Tibial nerve (tissue), 4 donors: ENCODE measurements at regions not wholly inside any gene's neighbourhood (a gene's known extent, or its start where the extent isn't known, plus 50 kb on each side); places are given as distances from the start of the nearest gene placed in this dataset.

Source experiments
- CTCF ChIP-seq, 5 experiments: fragments of 200-600 bp in 3 of 5; fragments of 450-650 bp in 2 of 5; sonication (generic) in 3 of 5; IDR thresholded peaks; one replicate each; pipeline ENCODE4 v1.5.1; 2016 to 2019; ENCODE audit warnings: antibody characterized with exemption in 5 of 5, mild to moderate bottlenecking in 3 of 5, moderate library complexity in 2 of 5
- EP300 ChIP-seq, 2 donors: sonication (generic); formaldehyde crosslinking; IDR thresholded peaks; one replicate each; pipeline ENCODE4 v1.6.1; 2017; ENCODE audit warnings: antibody characterized with exemption in 2 of 2, mild to moderate bottlenecking in 1 of 2
- POLR2A ChIP-seq, 2 donors: fragments of 450-650 bp; IDR thresholded peaks; one replicate each; pipeline ENCODE4 v1.6.1; 2017; ENCODE audit warnings: antibody characterized with exemption in 2 of 2, mild to moderate bottlenecking in 2 of 2, moderate library complexity in 2 of 2

GRCh38 chr4:100317032-100317864, 127.0 kb upstream of the DDIT4L start:
- TF ChIP-seq CTCF (IDR thresholded peaks at IDR 0.05): no peak
- no peak for TF ChIP-seq POLR2A (IDR thresholded peaks at IDR 0.05)
- TF ChIP-seq EP300 (IDR thresholded peaks at IDR 0.05): no peak
